H1 (cell line): ENCODE measurements at regions not wholly inside any gene's neighbourhood (a gene's known extent, or its start where the extent isn't known, plus 50 kb on each side); places are given as distances from the start of the nearest gene placed in this dataset.

Source experiments
- CTCF ChIA-PET: fragments of 300-600 bp; sonication (Branson Sonifier 250); formaldehyde crosslinking; loops from one replicate; lab custom pipeline; 2021; ENCODE audit not compliant: partially characterized antibody; lab: Charles Lee
- POLR2A ChIA-PET: fragments of 300-600 bp; sonication (Branson Sonifier 250); formaldehyde crosslinking; loops from one replicate; lab custom pipeline; 2021; ENCODE audit warnings: inconsistent platforms; ENCODE audit not compliant: partially characterized antibody; lab: Charles Lee
- DNase-seq, 2 experiments: peaks; one replicate each; pipeline versions ENCODE4 v3.0.0 to v3.0.0-alpha.2; 2010 to 2022; ENCODE audit warnings: low spot score in 2 of 2, low read depth in 1 of 2, mixed read lengths in 1 of 2
- FAIRE-seq: peaks from 2 replicates; lab custom pipeline; 2011; peaks lifted over from hg19 to GRCh38; lab: Jason Lieb, UNC
- H2AFZ ChIP-seq: 2 replicates; pipeline ENCODE4 v1.8.1; 2012; ENCODE audit warnings: low read length, inconsistent platforms
- H2AK5ac ChIP-seq: 2 replicates; pipeline ENCODE4 v1.6.1; 2013; ENCODE audit warnings: low read depth, low read length
- H2BK120ac ChIP-seq: replicated peaks from 2 replicates; pipeline ENCODE3; 2013; ENCODE audit warnings: low read depth, low read length, inconsistent platforms
- H2BK12ac ChIP-seq: 2 replicates; pipeline ENCODE4 v1.6.1; 2013; ENCODE audit warnings: low read depth, low read length
- H2BK15ac ChIP-seq: 2 replicates; pipeline ENCODE4 v1.6.1; 2013; ENCODE audit warnings: low read length
- H2BK20ac ChIP-seq: 2 replicates; pipeline ENCODE4 v1.6.1; 2013; ENCODE audit warnings: low read length
- H2BK5ac ChIP-seq: 2 replicates; pipeline ENCODE4 v1.6.1; 2013; ENCODE audit warnings: low read depth, low read length
- H3K14ac ChIP-seq: 2 replicates; pipeline ENCODE4 v1.6.1; 2013; ENCODE audit warnings: inconsistent platforms; ENCODE audit not compliant: insufficient read length
- H3K18ac ChIP-seq: 2 replicates; pipeline ENCODE4 v1.6.1; 2013; ENCODE audit warnings: low read length; ENCODE audit errors: extremely low read depth
- H3K23ac ChIP-seq: 2 replicates; pipeline ENCODE4 v1.6.1; 2013; ENCODE audit warnings: inconsistent platforms; ENCODE audit not compliant: insufficient read length
- H3K23me2 ChIP-seq: 2 replicates; pipeline ENCODE4 v1.6.1; 2013; ENCODE audit warnings: low read depth, low read length
- H3K27ac ChIP-seq: 2 replicates; pipeline ENCODE4 v1.6.1; 2011; ENCODE audit warnings: low read depth, low read length, inconsistent platforms
- H3K27me3 ChIP-seq, 4 experiments: replicated peaks in 1 of 4; 1 replicate in 1 of 4; 2 replicates in 3 of 4; pipeline versions ENCODE4 v1.6.1 to v1.8.1; 2011 to 2013; ENCODE audit warnings: low read length in 3 of 4, mild to moderate bottlenecking in 3 of 4, inconsistent platforms in 2 of 4, mixed read lengths in 2 of 4, moderate library complexity in 1 of 4; ENCODE audit not compliant: control insufficient read depth in 3 of 4, insufficient read depth in 3 of 4; ENCODE audit errors: extremely low read depth in 1 of 4
- H3K36me3 ChIP-seq, 4 experiments: 2 replicates each; pipeline versions ENCODE4 v1.6.1 to v1.8.1; 2011 to 2013; ENCODE audit warnings: mild to moderate bottlenecking in 4 of 4, low read length in 3 of 4, moderate library complexity in 2 of 4, control low read depth in 1 of 4, inconsistent platforms in 1 of 4; ENCODE audit not compliant: insufficient read depth in 4 of 4, control insufficient read depth in 2 of 4
- H3K4ac ChIP-seq: replicated peaks from 2 replicates; pipeline ENCODE3; 2013; ENCODE audit warnings: low read length, low read depth, mixed read lengths, inconsistent platforms; ENCODE audit not compliant: insufficient read length
- H3K4me1 ChIP-seq, 4 experiments: replicated peaks in 1 of 4; 1 replicate in 1 of 4; 2 replicates in 3 of 4; pipeline versions ENCODE4 v1.6.1 to v1.8.1; 2011 to 2013; ENCODE audit warnings: low read length in 3 of 4, inconsistent platforms in 2 of 4, mixed read lengths in 1 of 4; ENCODE audit not compliant: insufficient read depth in 4 of 4, control insufficient read depth in 3 of 4
- H3K4me2 ChIP-seq, 2 experiments: 2 replicates each; pipeline versions ENCODE4 v1.6.1 to v1.8.1; 2011 to 2013; ENCODE audit warnings: low read depth in 2 of 2, low read length in 2 of 2, control low read depth in 1 of 2, inconsistent platforms in 1 of 2, mild to moderate bottlenecking in 1 of 2; ENCODE audit not compliant: insufficient read depth in 1 of 2
- H3K4me3 ChIP-seq, 4 experiments: fragments of 200-600, 300-600 bp in 1 of 4; sonication (generic), shearing (Covaris generic), sonication (Bioruptor Twin) in 1 of 4; 2 replicates each; pipeline versions ENCODE4 v1.5.1 to v1.8.1; 2011 to 2016; ENCODE audit warnings: low read length in 4 of 4, low read depth in 3 of 4, control low read depth in 2 of 4, inconsistent platforms in 2 of 4, mild to moderate bottlenecking in 2 of 4, mixed read lengths in 1 of 4, moderate library complexity in 1 of 4; ENCODE audit not compliant: insufficient read depth in 2 of 4; ENCODE audit errors: extremely low read depth in 1 of 4
- H3K56ac ChIP-seq: replicated peaks from 2 replicates; pipeline ENCODE3; 2013; ENCODE audit warnings: low read depth, mild to moderate bottlenecking, mixed read lengths, low read length, inconsistent platforms; ENCODE audit not compliant: insufficient read length
- H3K79me1 ChIP-seq: 2 replicates; pipeline ENCODE4 v1.6.1; 2013; ENCODE audit warnings: low read depth, low read length, control low read depth
- H3K79me2 ChIP-seq, 2 experiments: 2 replicates each; pipeline versions ENCODE4 v1.6.1 to v1.8.1; 2012 to 2013; ENCODE audit warnings: low read length in 2 of 2, mild to moderate bottlenecking in 2 of 2, inconsistent platforms in 1 of 2; ENCODE audit not compliant: insufficient read depth in 2 of 2, control insufficient read depth in 1 of 2
- H3K9ac ChIP-seq, 4 experiments: replicated peaks in 1 of 4; 1 replicate in 1 of 4; 2 replicates in 3 of 4; pipeline versions ENCODE4 v1.6.1 to v1.8.1; 2011 to 2013; ENCODE audit warnings: low read depth in 3 of 4, low read length in 3 of 4, control low read depth in 2 of 4, mild to moderate bottlenecking in 2 of 4, moderate library complexity in 2 of 4, inconsistent platforms in 1 of 4; ENCODE audit errors: extremely low read depth in 1 of 4
- H3K9me3 ChIP-seq, 2 experiments: 2 replicates each; pipeline versions ENCODE4 v1.6.1 to v1.8.1; 2012 to 2013; ENCODE audit warnings: mild to moderate bottlenecking in 2 of 2, moderate library complexity in 2 of 2, control low read depth in 1 of 2, inconsistent platforms in 1 of 2, low read depth in 1 of 2, low read length in 1 of 2, mixed read lengths in 1 of 2; ENCODE audit not compliant: insufficient read depth in 2 of 2
- H4K20me1 ChIP-seq, 2 experiments: replicated peaks in 1 of 2; 2 replicates each; pipeline versions ENCODE3 to v1.8.1; 2011 to 2013; ENCODE audit warnings: inconsistent platforms in 2 of 2, low read length in 2 of 2, mild to moderate bottlenecking in 1 of 2; ENCODE audit not compliant: insufficient read depth in 2 of 2, control insufficient read depth in 1 of 2
- H4K5ac ChIP-seq: 2 replicates; pipeline ENCODE4 v1.6.1; 2013; ENCODE audit warnings: low read length, low read depth, mixed read lengths, inconsistent platforms; ENCODE audit not compliant: insufficient read length
- H4K8ac ChIP-seq: 2 replicates; pipeline ENCODE4 v1.8.0; 2013; ENCODE audit warnings: mild to moderate bottlenecking, moderate library complexity, low read length, inconsistent platforms; ENCODE audit not compliant: insufficient read depth; ENCODE audit errors: extremely low read depth
- H4K91ac ChIP-seq: replicated peaks from 2 replicates; pipeline ENCODE3; 2013; ENCODE audit warnings: low read length, mixed read lengths, inconsistent platforms; ENCODE audit not compliant: insufficient read length
- ASH2L ChIP-seq: fragments of 200-600, 300-600 bp; sonication (generic); IDR thresholded peaks from one replicate; pipeline ENCODE4 v1.7.1; 2017; ENCODE audit warnings: low read length
- CREB1 ChIP-seq: IDR thresholded peaks from 2 replicates; pipeline ENCODE4 v1.6.1; 2012; ENCODE audit warnings: inconsistent platforms
- HDAC2 ChIP-seq, 2 experiments: fragments of 300-600 bp in 1 of 2; sonication (generic) in 1 of 2; IDR thresholded peaks; 2 replicates each; pipeline ENCODE4 v1.6.1; 2011 to 2012; ENCODE audit warnings: low read depth in 2 of 2, low read length in 2 of 2, mild to moderate bottlenecking in 2 of 2, moderate library complexity in 2 of 2, borderline replicate concordance in 1 of 2, inconsistent platforms in 1 of 2
- KDM1A ChIP-seq: fragments of 200-600, 300-600 bp; sonication (generic); IDR thresholded peaks from 2 replicates; pipeline ENCODE4 v1.7.1; 2016; ENCODE audit warnings: mild to moderate bottlenecking, low read length, borderline replicate concordance
- PHF8 ChIP-seq: fragments of 200-600 bp; sonication (generic); conservative IDR thresholded peaks from 2 replicates; pipeline ENCODE4 v1.7.1; 2012; ENCODE audit warnings: low read depth, mild to moderate bottlenecking, inconsistent platforms, low read length, moderate library complexity
- POLR2A ChIP-seq, 2 experiments: IDR thresholded peaks; 1 replicate in 1 of 2; 2 replicates in 1 of 2; pipeline ENCODE4 v1.6.1; 2011; ENCODE audit warnings: low read depth in 2 of 2, low read length in 2 of 2, mild to moderate bottlenecking in 2 of 2; ENCODE audit errors: control extremely low read depth in 1 of 2
- RAD21 ChIP-seq, 2 experiments: IDR thresholded peaks in 1 of 2; conservative IDR thresholded peaks in 1 of 2; 2 replicates each; pipeline ENCODE4 v1.6.1; 2011; ENCODE audit warnings: low read depth in 2 of 2, low read length in 2 of 2, improper control_type of control experiment in 1 of 2, inconsistent platforms in 1 of 2, mild to moderate bottlenecking in 1 of 2, moderate library complexity in 1 of 2
- SIRT6 ChIP-seq: IDR thresholded peaks from one replicate; pipeline ENCODE4 v1.7.1; 2012; ENCODE audit warnings: low read length, inconsistent platforms
- TAF1 ChIP-seq: IDR thresholded peaks from 2 replicates; pipeline ENCODE4 v1.6.1; 2011; ENCODE audit warnings: mild to moderate bottlenecking, low read depth, low read length
- WGBS, 2 experiments: shearing (Covaris generic) in 1 of 2; methylation state at CpG; one replicate each; pipeline versions ENCODE4 v1.1.6 to v1.1.7; 2013 to 2015; ENCODE audit warnings: low lambda C conversion rate in 2 of 2, mixed read lengths in 2 of 2, inconsistent platforms in 1 of 2, low coverage in 1 of 2, missing lambda C conversion rate in 1 of 2; ENCODE audit not compliant: insufficient replicate concordance in 2 of 2, insufficient coverage in 1 of 2, insufficient read length in 1 of 2; ENCODE audit errors: extremely low coverage in 1 of 2, missing lambda C conversion rate in 1 of 2; 5-methylcytosine and 5-hydroxymethylcytosine counted together
- TF ChIP-seq, protein P1 (sequence below): IDR thresholded peaks from 2 replicates; pipeline ENCODE4 v1.6.1; 2012; ENCODE audit warnings: low read length, inconsistent platforms
- TF ChIP-seq, protein P2 (sequence below): IDR thresholded peaks from 2 replicates; pipeline ENCODE4 v1.6.1; 2011; ENCODE audit warnings: low read length, improper control_type of control experiment

- WGBS, 2 experiments: 78% methylated on average over 3 of the region's 3 CpGs; no CpG with 5 or more reads in 1 of the 2 experiments
- H3K18ac ChIP-seq: no peak overlapping the region
- H3K14ac ChIP-seq: no peak overlapping the region
- no peak overlapping the region for H4K91ac ChIP-seq
- no peak overlapping the region for H2BK12ac ChIP-seq
- no peak overlapping the region for H3K27ac ChIP-seq
- no peak overlapping the region for H2BK15ac ChIP-seq
- H3K4me1 ChIP-seq: no peaks in the 10 kb centered on the region
- no peak overlapping the region for H3K56ac ChIP-seq
- no peak overlapping the region for H3K4me2 ChIP-seq
- no peak for FAIRE-seq
- no peaks in the 10 kb centered on the region for H3K9me3 ChIP-seq
- no peaks in the 10 kb centered on the region for H3K23me2 ChIP-seq
- H2BK120ac ChIP-seq: no peak overlapping the region
- H2AK5ac ChIP-seq: no peak overlapping the region
- ChIA-PET POLR2A (no interaction called here), CTCF (interaction anchor here (1.3 to 1.6 kb wide), 2 partner anchors 19 to 92 kb away, joined by 4 to 7 read pairs; no protein-coding TSS in a partner anchor)
- no peak overlapping the region for H3K4me3 ChIP-seq
- H4K8ac ChIP-seq: no peak overlapping the region
- no peaks in the 10 kb centered on the region for H3K27me3 ChIP-seq
- DNase-seq: no peak
- peak overlapping the region; percentile 69; the same call in 1 of the 2 replicates for H2AFZ ChIP-seq
- no peak overlapping the region for H4K5ac ChIP-seq
- H3K4ac ChIP-seq: no peak overlapping the region
- no peak overlapping the region for H2BK20ac ChIP-seq
- H4K20me1 ChIP-seq: no peaks in the 10 kb centered on the region
- H3K9ac ChIP-seq: no peak overlapping the region
- H2BK5ac ChIP-seq: no peak overlapping the region
- no peaks in the 10 kb centered on the region for H3K79me2 ChIP-seq
- no peaks in the 10 kb centered on the region for H3K79me1 ChIP-seq
- H3K36me3 ChIP-seq: no peaks in the 10 kb centered on the region
- H3K23ac ChIP-seq: peak overlapping the region; percentile 17
- no peak for TF ChIP-seq CREB1
- no peak for TF ChIP-seq PHF8
- no peak for TF ChIP-seq SIRT6
- TF ChIP-seq, protein P1, sequence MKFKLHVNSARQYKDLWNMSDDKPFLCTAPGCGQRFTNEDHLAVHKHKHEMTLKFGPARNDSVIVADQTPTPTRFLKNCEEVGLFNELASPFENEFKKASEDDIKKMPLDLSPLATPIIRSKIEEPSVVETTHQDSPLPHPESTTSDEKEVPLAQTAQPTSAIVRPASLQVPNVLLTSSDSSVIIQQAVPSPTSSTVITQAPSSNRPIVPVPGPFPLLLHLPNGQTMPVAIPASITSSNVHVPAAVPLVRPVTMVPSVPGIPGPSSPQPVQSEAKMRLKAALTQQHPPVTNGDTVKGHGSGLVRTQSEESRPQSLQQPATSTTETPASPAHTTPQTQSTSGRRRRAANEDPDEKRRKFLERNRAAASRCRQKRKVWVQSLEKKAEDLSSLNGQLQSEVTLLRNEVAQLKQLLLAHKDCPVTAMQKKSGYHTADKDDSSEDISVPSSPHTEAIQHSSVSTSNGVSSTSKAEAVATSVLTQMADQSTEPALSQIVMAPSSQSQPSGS: no peak
- TF ChIP-seq, protein P2, sequence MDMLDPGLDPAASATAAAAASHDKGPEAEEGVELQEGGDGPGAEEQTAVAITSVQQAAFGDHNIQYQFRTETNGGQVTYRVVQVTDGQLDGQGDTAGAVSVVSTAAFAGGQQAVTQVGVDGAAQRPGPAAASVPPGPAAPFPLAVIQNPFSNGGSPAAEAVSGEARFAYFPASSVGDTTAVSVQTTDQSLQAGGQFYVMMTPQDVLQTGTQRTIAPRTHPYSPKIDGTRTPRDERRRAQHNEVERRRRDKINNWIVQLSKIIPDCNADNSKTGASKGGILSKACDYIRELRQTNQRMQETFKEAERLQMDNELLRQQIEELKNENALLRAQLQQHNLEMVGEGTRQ: no peak
- no peak for TF ChIP-seq POLR2A (IDR thresholded peaks at IDR 0.05; ENCODE audit: control extremely low read depth in 1 of 2, low read depth in 2 of 2, low read length in 2 of 2)
- TF ChIP-seq HDAC2 (IDR thresholded peaks at IDR 0.05; ENCODE audit: borderline replicate concordance in 1 of 2, low read depth in 2 of 2, low read length in 2 of 2): no peak
- TF ChIP-seq ASH2L: no peak
- no peak for TF ChIP-seq RAD21 (IDR thresholded peaks at IDR 0.05 in 1 of 2, conservative IDR thresholded peaks at IDR 0.05 in 1 of 2; ENCODE audit: low read depth in 2 of 2, low read length in 2 of 2)
- no peak for TF ChIP-seq TAF1
- no peak for TF ChIP-seq KDM1A
Observed at GRCh38 chr4:67106861-67107460, 438.3 kb downstream of the CENPC start.
